Medulla oblongata (tissue), 1 donor: ENCODE measurements at regions not wholly inside any gene's neighbourhood (a gene's known extent, or its start where the extent isn't known, plus 50 kb on each side); places are given as distances from the start of the nearest gene placed in this dataset.
"Not testable (repeated sequence)": the region's sequence is repeated elsewhere in the genome, so short reads cannot be mapped to it uniquely, and the experiment has no call there.

Source experiments
- DNase-seq: peaks from one replicate; pipeline ENCODE4 v3.0.0-alpha.2; 2015; ENCODE audit errors: extremely low spot score

- DNase-seq, result no peak
These were observed 337.2 kb upstream of the API5 start for GRCh38 chr11:42974510-42975179.

- DNase-seq, result no peak
These were observed 336.6 kb upstream of the API5 start for GRCh38 chr11:42975180-42975529.

GRCh38 chr11:42976636-42977217, 335.1 kb upstream of the API5 start:
- DNase-seq, result no peak

GRCh38 chr11:42992594-42992993, 319.2 kb upstream of the API5 start:
- peak; percentile 52 for DNase-seq

- DNase-seq, result no peak
These were observed 315.1 kb upstream of the API5 start for GRCh38 chr11:42996421-42997307.

- DNase-seq, result not testable (repeated sequence)
These were observed 306.9 kb upstream of the API5 start for GRCh38 chr11:43004879-43005278.

GRCh38 chr11:43010042-43010441, 301.8 kb upstream of the API5 start:
- DNase-seq, result peak; percentile 54

- peak; percentile 63 for DNase-seq
These were observed 299.2 kb upstream of the API5 start for GRCh38 chr11:43012606-43013005.

- DNase-seq, result peak; percentile 37
These were observed 290.3 kb upstream of the API5 start for GRCh38 chr11:43021466-43021865.

GRCh38 chr11:43034341-43034740, 277.5 kb upstream of the API5 start:
- no peak for DNase-seq

- peak; percentile 39 for DNase-seq
These were observed 276.7 kb upstream of the API5 start for GRCh38 chr11:43035086-43035485.

GRCh38 chr11:43053638-43054412, 258.0 kb upstream of the API5 start:
- no peak for DNase-seq

- no peak for DNase-seq
These were observed 244.1 kb upstream of the API5 start for GRCh38 chr11:43067681-43068080.

- no peak for DNase-seq
These were observed 240.5 kb upstream of the API5 start for GRCh38 chr11:43071338-43071737.

GRCh38 chr11:43072096-43072495, 239.7 kb upstream of the API5 start:
- no peak for DNase-seq

- DNase-seq, result no peak
These were observed 238.9 kb upstream of the API5 start for GRCh38 chr11:43072911-43073310.

GRCh38 chr11:43074810-43075209, 237.0 kb upstream of the API5 start:
- no peak for DNase-seq

- DNase-seq, result no peak
These were observed 210.7 kb upstream of the API5 start for GRCh38 chr11:43101113-43101512.

- no peak for DNase-seq
These were observed 195.7 kb upstream of the API5 start for GRCh38 chr11:43116071-43116470.

GRCh38 chr11:43119275-43119970, 192.4 kb upstream of the API5 start:
- DNase-seq, result no peak

GRCh38 chr11:43122546-43122945, 189.2 kb upstream of the API5 start:
- DNase-seq, result no peak
